SK-N-SH (cell line): ENCODE measurements at regions not wholly inside any gene's neighbourhood (a gene's known extent, or its start where the extent isn't known, plus 50 kb on each side); places are given as distances from the start of the nearest gene placed in this dataset.

Experiments
- CTCF ChIA-PET: fragments of 300-600, 350-600 bp; formaldehyde crosslinking; extraction: SDS; loops from one replicate; lab custom pipeline; 2021; lab: Yijun Ruan, JAX
- POLR2A ChIA-PET: fragments of 350-600 bp; sonication (Branson Sonifier 250); formaldehyde crosslinking; extraction: SDS; loops from one replicate; lab custom pipeline; 2020; ENCODE audit warnings: antibody characterized with exemption, inconsistent platforms; lab: Yijun Ruan, JAX
- DNase-seq: peaks from one replicate; pipeline ENCODE4 v3.0.0; 2012
- H2AFZ ChIP-seq: fragments of 200-600 bp; sonication (generic); 2 replicates; pipeline ENCODE4 v1.8.1; 2016; ENCODE audit warnings: antibody characterized with exemption, mild to moderate bottlenecking, low read depth
- H3F3A ChIP-seq: fragments of 200-600 bp; sonication (generic); replicated peaks from 2 replicates; pipeline ENCODE3; 2016; ENCODE audit warnings: antibody characterized with exemption, mild to moderate bottlenecking; ENCODE audit not compliant: insufficient read depth
- H3K27ac ChIP-seq, 2 experiments: fragments of 200-500 bp in 1 of 2; fragments of 200-600 bp in 1 of 2; sonication (Bioruptor generic) in 1 of 2; sonication (generic), shearing (Covaris generic) in 1 of 2; 2 replicates each; pipeline versions ENCODE4 v1.5.1 to v1.6.1; 2014 to 2016; ENCODE audit warnings: low read depth in 2 of 2, inconsistent platforms in 1 of 2, low read length in 1 of 2, mild to moderate bottlenecking in 1 of 2, mixed read lengths in 1 of 2
- H3K27me3 ChIP-seq: fragments of 200-600 bp; sonication (generic), shearing (Covaris generic); 2 replicates; pipeline ENCODE4 v1.6.1; 2016; ENCODE audit warnings: mixed run types; ENCODE audit not compliant: insufficient read depth
- H3K36me3 ChIP-seq, 2 experiments: fragments of 200-500 bp in 1 of 2; fragments of 200-600 bp in 1 of 2; sonication (Bioruptor generic) in 1 of 2; sonication (generic) in 1 of 2; replicated peaks in 1 of 2; 2 replicates each; pipeline versions ENCODE3 to v1.5.1; 2014 to 2016; ENCODE audit warnings: low read length in 1 of 2, mild to moderate bottlenecking in 1 of 2; ENCODE audit not compliant: insufficient read depth in 2 of 2, control insufficient read depth in 1 of 2
- H3K4me1 ChIP-seq, 2 experiments: fragments of 200-500 bp in 1 of 2; fragments of 200-600 bp in 1 of 2; sonication (Bioruptor generic) in 1 of 2; sonication (generic), shearing (Covaris generic) in 1 of 2; 2 replicates each; pipeline versions ENCODE4 v1.5.1 to v1.6.1; 2014 to 2016; ENCODE audit warnings: low read depth in 1 of 2, low read length in 1 of 2, mixed run types in 1 of 2; ENCODE audit not compliant: insufficient read depth in 2 of 2, control insufficient read depth in 1 of 2
- H3K4me2 ChIP-seq: fragments of 200-600 bp; sonication (generic), shearing (Covaris generic); 2 replicates; pipeline ENCODE4 v1.6.1; 2017; ENCODE audit warnings: mixed run types
- H3K4me3 ChIP-seq, 2 experiments: fragments of 200-500 bp in 1 of 2; fragments of 200-600 bp in 1 of 2; sonication (Bioruptor generic) in 1 of 2; sonication (generic), shearing (Covaris generic) in 1 of 2; 2 replicates each; pipeline versions ENCODE4 v1.5.1 to v1.8.1; 2014 to 2016; ENCODE audit warnings: low read depth in 2 of 2, inconsistent platforms in 1 of 2, low read length in 1 of 2, mild to moderate bottlenecking in 1 of 2, mixed read lengths in 1 of 2, moderate library complexity in 1 of 2
- H3K79me2 ChIP-seq: fragments of 200-600 bp; sonication (generic); 2 replicates; pipeline ENCODE4 v1.8.1; 2017; ENCODE audit warnings: mild to moderate bottlenecking; ENCODE audit not compliant: insufficient read depth
- H3K9ac ChIP-seq: fragments of 200-600 bp; sonication (generic); 2 replicates; pipeline ENCODE4 v1.6.1; 2017; ENCODE audit warnings: mixed run types
- H3K9me2 ChIP-seq: fragments of 200-600 bp; sonication (generic); 2 replicates; pipeline ENCODE4 v1.6.1; 2017; ENCODE audit warnings: mixed run types
- H3K9me3 ChIP-seq: fragments of 200-600 bp; sonication (generic); 2 replicates; pipeline ENCODE4 v1.6.1; 2017; ENCODE audit warnings: mixed run types, mild to moderate bottlenecking, moderate library complexity
- H4K20me1 ChIP-seq: fragments of 200-600 bp; sonication (generic); 2 replicates; pipeline ENCODE4 v1.6.1; 2017; ENCODE audit warnings: mild to moderate bottlenecking, mixed run types; ENCODE audit not compliant: insufficient read depth
- CHD2 ChIP-seq: fragments of 150-350 bp; IDR thresholded peaks from 2 replicates; pipeline ENCODE4 v1.6.1; 2018; ENCODE audit warnings: low read length; ENCODE audit not compliant: partially characterized antibody
- ELF1 ChIP-seq: IDR thresholded peaks from 2 replicates; pipeline ENCODE4 v1.4.0; 2012
- EZH2phosphoT487 ChIP-seq: fragments of 200-600 bp; sonication (generic); IDR thresholded peaks from 2 replicates; pipeline ENCODE4 v1.6.1; 2017; ENCODE audit warnings: low read depth, mixed run types, mild to moderate bottlenecking, antibody characterized with exemption, moderate library complexity, borderline replicate concordance
- FOXJ3 ChIP-seq: sonication (generic); formaldehyde crosslinking; IDR thresholded peaks from 2 replicates; pipeline ENCODE4 v1.5.1; 2020; ENCODE audit warnings: mild to moderate bottlenecking, missing genetic modification reagents
- FOXM1 ChIP-seq: IDR thresholded peaks from 2 replicates; pipeline ENCODE4 v1.4.0; 2012; ENCODE audit warnings: low read depth, mild to moderate bottlenecking
- GATA2 ChIP-seq: sonication (generic); formaldehyde crosslinking; IDR thresholded peaks from 2 replicates; pipeline ENCODE4 v1.5.0; 2020; ENCODE audit warnings: mild to moderate bottlenecking, missing genetic modification reagents
- JUND ChIP-seq: IDR thresholded peaks from 2 replicates; pipeline ENCODE4 v1.4.0; 2012
- MEF2A ChIP-seq: IDR thresholded peaks from 2 replicates; pipeline ENCODE4 v1.4.0; 2012; ENCODE audit warnings: low read depth, borderline replicate concordance
- NFIC ChIP-seq: IDR thresholded peaks from 2 replicates; pipeline ENCODE4 v1.4.0; 2012; ENCODE audit warnings: borderline replicate concordance
- RFX5 ChIP-seq: IDR thresholded peaks from 2 replicates; pipeline ENCODE4 v1.6.1; 2012; ENCODE audit warnings: mild to moderate bottlenecking, improper control_type of control experiment, low read length
- RXRA ChIP-seq: IDR thresholded peaks from 2 replicates; pipeline ENCODE4 v1.4.0; 2012; ENCODE audit warnings: low read depth, mild to moderate bottlenecking, borderline replicate concordance
- SIN3A ChIP-seq: IDR thresholded peaks from 2 replicates; pipeline ENCODE4 v1.6.1; 2012; ENCODE audit warnings: low read depth, mild to moderate bottlenecking, low read length, moderate library complexity, borderline replicate concordance
- SMC3 ChIP-seq: IDR thresholded peaks from 2 replicates; pipeline ENCODE4 v1.6.1; 2012; ENCODE audit warnings: low read depth, low read length, improper control_type of control experiment
- whole genome bisulfite sequencing: methylation state at CpG from one replicate; pipeline ENCODE4 v1.1.6; 2017; ENCODE audit warnings: low lambda C conversion rate; 5-methylcytosine and 5-hydroxymethylcytosine counted together
- TF ChIP-seq, protein P1 (sequence below): IDR thresholded peaks from 2 replicates; pipeline ENCODE4 v1.4.0; 2012; ENCODE audit warnings: low read depth
- TF ChIP-seq, protein P2 (sequence below): fragments of 200-600 bp; sonication (generic); IDR thresholded peaks from 2 replicates; pipeline ENCODE4 v1.6.1; 2017; ENCODE audit warnings: antibody characterized with exemption, mild to moderate bottlenecking, moderate library complexity
- TF ChIP-seq, protein P3 (sequence below): fragments of 150-350 bp; IDR thresholded peaks from 2 replicates; pipeline ENCODE4 v1.6.1; 2017; ENCODE audit warnings: antibody characterized with exemption, low read length, low read depth, borderline replicate concordance
- TF ChIP-seq, protein P4 (sequence below): fragments of 150-350 bp; IDR thresholded peaks from 2 replicates; pipeline ENCODE4 v1.6.1; 2016; ENCODE audit warnings: mild to moderate bottlenecking, low read depth, low read length
- TF ChIP-seq, protein P5 (sequence below): IDR thresholded peaks from 2 replicates; pipeline ENCODE4; 2012

DNA sequence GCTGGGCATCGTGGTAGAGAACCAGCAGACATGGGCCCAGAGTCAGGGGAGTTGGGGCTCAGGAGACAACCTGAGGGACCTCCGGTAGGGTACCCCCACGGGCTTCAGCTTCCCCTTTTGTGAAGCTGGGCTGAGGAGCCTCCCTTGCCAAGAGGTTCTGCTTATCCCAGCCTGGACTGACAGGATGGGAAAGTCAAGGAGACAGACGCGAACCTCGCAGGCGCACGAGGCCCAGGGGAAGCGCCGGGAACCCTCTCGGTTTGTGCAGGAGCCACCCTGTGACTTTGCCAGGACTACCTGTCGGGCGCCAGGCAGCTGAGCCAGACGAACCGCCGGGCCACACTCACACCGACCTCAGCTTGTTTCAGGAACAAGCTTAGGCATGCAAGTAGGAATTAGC is 566.1 kb downstream of the BRD1 start:
- Histone ChIP-seq H3K27me3 (no peaks in the 10 kb centered on the region), H3K27ac (no peak overlapping the region), H2AFZ (no peak overlapping the region), H3K9me2 (no peaks in the 10 kb centered on the region), H3K36me3 (no peaks in the 10 kb centered on the region), H4K20me1 (no peaks in the 10 kb centered on the region), H3K4me1 (no peaks in the 10 kb centered on the region), H3K4me2 (no peak overlapping the region), H3K9me3 (no peaks in the 10 kb centered on the region), H3K9ac (no peak overlapping the region), H3K4me3 (no peak overlapping the region), H3K79me2 (no peaks in the 10 kb centered on the region), H3F3A (no peaks in the 10 kb centered on the region)
- CTCF ChIA-PET: no interaction called here
- no peak for TF ChIP-seq EZH2phosphoT487
- TF ChIP-seq, protein P1, sequence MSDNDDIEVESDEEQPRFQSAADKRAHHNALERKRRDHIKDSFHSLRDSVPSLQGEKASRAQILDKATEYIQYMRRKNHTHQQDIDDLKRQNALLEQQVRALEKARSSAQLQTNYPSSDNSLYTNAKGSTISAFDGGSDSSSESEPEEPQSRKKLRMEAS: no peak
- TF ChIP-seq ELF1: no peak
- TF ChIP-seq, protein P2, sequence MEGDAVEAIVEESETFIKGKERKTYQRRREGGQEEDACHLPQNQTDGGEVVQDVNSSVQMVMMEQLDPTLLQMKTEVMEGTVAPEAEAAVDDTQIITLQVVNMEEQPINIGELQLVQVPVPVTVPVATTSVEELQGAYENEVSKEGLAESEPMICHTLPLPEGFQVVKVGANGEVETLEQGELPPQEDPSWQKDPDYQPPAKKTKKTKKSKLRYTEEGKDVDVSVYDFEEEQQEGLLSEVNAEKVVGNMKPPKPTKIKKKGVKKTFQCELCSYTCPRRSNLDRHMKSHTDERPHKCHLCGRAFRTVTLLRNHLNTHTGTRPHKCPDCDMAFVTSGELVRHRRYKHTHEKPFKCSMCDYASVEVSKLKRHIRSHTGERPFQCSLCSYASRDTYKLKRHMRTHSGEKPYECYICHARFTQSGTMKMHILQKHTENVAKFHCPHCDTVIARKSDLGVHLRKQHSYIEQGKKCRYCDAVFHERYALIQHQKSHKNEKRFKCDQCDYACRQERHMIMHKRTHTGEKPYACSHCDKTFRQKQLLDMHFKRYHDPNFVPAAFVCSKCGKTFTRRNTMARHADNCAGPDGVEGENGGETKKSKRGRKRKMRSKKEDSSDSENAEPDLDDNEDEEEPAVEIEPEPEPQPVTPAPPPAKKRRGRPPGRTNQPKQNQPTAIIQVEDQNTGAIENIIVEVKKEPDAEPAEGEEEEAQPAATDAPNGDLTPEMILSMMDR: no peak
- TF ChIP-seq, protein P3, sequence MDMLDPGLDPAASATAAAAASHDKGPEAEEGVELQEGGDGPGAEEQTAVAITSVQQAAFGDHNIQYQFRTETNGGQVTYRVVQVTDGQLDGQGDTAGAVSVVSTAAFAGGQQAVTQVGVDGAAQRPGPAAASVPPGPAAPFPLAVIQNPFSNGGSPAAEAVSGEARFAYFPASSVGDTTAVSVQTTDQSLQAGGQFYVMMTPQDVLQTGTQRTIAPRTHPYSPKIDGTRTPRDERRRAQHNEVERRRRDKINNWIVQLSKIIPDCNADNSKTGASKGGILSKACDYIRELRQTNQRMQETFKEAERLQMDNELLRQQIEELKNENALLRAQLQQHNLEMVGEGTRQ: no peak
- TF ChIP-seq FOXJ3 (CRISPR knock-in tag): no peak
- no peak for TF ChIP-seq NFIC
- no peak for TF ChIP-seq MEF2A
- TF ChIP-seq, protein P4, sequence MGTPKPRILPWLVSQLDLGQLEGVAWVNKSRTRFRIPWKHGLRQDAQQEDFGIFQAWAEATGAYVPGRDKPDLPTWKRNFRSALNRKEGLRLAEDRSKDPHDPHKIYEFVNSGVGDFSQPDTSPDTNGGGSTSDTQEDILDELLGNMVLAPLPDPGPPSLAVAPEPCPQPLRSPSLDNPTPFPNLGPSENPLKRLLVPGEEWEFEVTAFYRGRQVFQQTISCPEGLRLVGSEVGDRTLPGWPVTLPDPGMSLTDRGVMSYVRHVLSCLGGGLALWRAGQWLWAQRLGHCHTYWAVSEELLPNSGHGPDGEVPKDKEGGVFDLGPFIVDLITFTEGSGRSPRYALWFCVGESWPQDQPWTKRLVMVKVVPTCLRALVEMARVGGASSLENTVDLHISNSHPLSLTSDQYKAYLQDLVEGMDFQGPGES: no peak
- TF ChIP-seq RXRA: no peak
- TF ChIP-seq SIN3A: no peak
- no peak for TF ChIP-seq JUND
- TF ChIP-seq FOXM1: no peak
- no peak for TF ChIP-seq CHD2
- TF ChIP-seq, protein P5, sequence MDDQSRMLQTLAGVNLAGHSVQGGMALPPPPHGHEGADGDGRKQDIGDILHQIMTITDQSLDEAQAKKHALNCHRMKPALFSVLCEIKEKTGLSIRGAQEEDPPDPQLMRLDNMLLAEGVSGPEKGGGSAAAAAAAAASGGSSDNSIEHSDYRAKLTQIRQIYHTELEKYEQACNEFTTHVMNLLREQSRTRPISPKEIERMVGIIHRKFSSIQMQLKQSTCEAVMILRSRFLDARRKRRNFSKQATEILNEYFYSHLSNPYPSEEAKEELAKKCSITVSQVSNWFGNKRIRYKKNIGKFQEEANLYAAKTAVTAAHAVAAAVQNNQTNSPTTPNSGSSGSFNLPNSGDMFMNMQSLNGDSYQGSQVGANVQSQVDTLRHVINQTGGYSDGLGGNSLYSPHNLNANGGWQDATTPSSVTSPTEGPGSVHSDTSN: no peak
- TF ChIP-seq RFX5: no peak
- TF ChIP-seq SMC3: no peak
- no peak for TF ChIP-seq GATA2 (CRISPR knock-in tag)
- POLR2A ChIA-PET: no interaction called here
- 11% methylated on average over 11 of the region's 17 CpGs for WGBS
- no peak for DNase-seq
